Liver (tissue), 3 donors: ENCODE measurements at regions not wholly inside any gene's neighbourhood (a gene's known extent, or its start where the extent isn't known, plus 50 kb on each side); places are given as distances from the start of the nearest gene placed in this dataset.

Source experiments
- FOXA1 ChIP-seq: IDR thresholded peaks from 2 replicates; pipeline ENCODE4 v1.6.1; 2016; ENCODE audit warnings: antibody characterized with exemption
- HNF4A ChIP-seq, 2 donors: conservative IDR thresholded peaks; 2 replicates each; pipeline ENCODE4 v1.6.1; 2016; ENCODE audit warnings: antibody characterized with exemption in 2 of 2, mild to moderate bottlenecking in 2 of 2
- RAD21 ChIP-seq, 2 donors: IDR thresholded peaks; 2 replicates each; pipeline ENCODE4 v1.6.1; 2016; ENCODE audit warnings: antibody characterized with exemption in 2 of 2, mild to moderate bottlenecking in 2 of 2
- YY1 ChIP-seq: IDR thresholded peaks from 2 replicates; pipeline ENCODE4 v1.6.1; 2016; ENCODE audit warnings: antibody characterized with exemption, mild to moderate bottlenecking
- TF ChIP-seq, protein P1 (sequence below): fragments of 150-350 bp; IDR thresholded peaks from 2 replicates; pipeline ENCODE4 v1.5.1; 2017; ENCODE audit warnings: improper control_type of control experiment, low read depth, low read length; ENCODE audit not compliant: missing input control
- TF ChIP-seq, protein P2 (sequence below): IDR thresholded peaks from 2 replicates; pipeline ENCODE4 v1.6.1; 2016; ENCODE audit warnings: antibody characterized with exemption, mild to moderate bottlenecking
- TF ChIP-seq, protein P3 (sequence below): IDR thresholded peaks from 2 replicates; pipeline ENCODE4 v1.6.1; 2016; ENCODE audit warnings: antibody characterized with exemption
- TF ChIP-seq, protein P4 (sequence below): IDR thresholded peaks from 2 replicates; pipeline ENCODE4 v1.6.1; 2016; ENCODE audit warnings: antibody characterized with exemption
- donor health status: healthy.
- donor health status: healthy.

DNA sequence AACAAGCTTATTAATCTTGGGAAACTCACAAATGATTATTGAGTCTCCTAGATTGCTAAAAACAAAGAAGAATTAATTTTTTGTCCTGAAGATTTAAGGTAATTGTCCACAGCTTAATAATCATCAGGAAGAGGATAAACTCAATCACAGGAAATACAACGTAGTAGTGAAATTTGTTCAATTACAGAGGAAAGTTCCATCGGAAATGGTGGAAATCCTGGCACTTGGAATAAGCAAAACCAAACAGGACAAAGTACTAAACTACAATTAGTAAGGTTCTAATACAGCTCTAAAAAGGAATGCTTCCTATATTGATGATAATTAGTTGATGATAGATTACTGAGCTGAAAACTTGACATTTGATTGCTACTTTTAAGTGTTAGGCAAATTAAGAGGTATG is 485.4 kb downstream of the USP25 start:
- TF ChIP-seq, protein P1, sequence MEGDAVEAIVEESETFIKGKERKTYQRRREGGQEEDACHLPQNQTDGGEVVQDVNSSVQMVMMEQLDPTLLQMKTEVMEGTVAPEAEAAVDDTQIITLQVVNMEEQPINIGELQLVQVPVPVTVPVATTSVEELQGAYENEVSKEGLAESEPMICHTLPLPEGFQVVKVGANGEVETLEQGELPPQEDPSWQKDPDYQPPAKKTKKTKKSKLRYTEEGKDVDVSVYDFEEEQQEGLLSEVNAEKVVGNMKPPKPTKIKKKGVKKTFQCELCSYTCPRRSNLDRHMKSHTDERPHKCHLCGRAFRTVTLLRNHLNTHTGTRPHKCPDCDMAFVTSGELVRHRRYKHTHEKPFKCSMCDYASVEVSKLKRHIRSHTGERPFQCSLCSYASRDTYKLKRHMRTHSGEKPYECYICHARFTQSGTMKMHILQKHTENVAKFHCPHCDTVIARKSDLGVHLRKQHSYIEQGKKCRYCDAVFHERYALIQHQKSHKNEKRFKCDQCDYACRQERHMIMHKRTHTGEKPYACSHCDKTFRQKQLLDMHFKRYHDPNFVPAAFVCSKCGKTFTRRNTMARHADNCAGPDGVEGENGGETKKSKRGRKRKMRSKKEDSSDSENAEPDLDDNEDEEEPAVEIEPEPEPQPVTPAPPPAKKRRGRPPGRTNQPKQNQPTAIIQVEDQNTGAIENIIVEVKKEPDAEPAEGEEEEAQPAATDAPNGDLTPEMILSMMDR, result no peak
- TF ChIP-seq RAD21 (IDR thresholded peaks at IDR 0.05) (no peak), FOXA1 (no peak), HNF4A (conservative IDR thresholded peaks at IDR 0.05) (peak; percentile 30 to 43), YY1 (peak; percentile 64)
- TF ChIP-seq, protein P2, sequence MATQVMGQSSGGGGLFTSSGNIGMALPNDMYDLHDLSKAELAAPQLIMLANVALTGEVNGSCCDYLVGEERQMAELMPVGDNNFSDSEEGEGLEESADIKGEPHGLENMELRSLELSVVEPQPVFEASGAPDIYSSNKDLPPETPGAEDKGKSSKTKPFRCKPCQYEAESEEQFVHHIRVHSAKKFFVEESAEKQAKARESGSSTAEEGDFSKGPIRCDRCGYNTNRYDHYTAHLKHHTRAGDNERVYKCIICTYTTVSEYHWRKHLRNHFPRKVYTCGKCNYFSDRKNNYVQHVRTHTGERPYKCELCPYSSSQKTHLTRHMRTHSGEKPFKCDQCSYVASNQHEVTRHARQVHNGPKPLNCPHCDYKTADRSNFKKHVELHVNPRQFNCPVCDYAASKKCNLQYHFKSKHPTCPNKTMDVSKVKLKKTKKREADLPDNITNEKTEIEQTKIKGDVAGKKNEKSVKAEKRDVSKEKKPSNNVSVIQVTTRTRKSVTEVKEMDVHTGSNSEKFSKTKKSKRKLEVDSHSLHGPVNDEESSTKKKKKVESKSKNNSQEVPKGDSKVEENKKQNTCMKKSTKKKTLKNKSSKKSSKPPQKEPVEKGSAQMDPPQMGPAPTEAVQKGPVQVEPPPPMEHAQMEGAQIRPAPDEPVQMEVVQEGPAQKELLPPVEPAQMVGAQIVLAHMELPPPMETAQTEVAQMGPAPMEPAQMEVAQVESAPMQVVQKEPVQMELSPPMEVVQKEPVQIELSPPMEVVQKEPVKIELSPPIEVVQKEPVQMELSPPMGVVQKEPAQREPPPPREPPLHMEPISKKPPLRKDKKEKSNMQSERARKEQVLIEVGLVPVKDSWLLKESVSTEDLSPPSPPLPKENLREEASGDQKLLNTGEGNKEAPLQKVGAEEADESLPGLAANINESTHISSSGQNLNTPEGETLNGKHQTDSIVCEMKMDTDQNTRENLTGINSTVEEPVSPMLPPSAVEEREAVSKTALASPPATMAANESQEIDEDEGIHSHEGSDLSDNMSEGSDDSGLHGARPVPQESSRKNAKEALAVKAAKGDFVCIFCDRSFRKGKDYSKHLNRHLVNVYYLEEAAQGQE, result no peak
- TF ChIP-seq, protein P3, sequence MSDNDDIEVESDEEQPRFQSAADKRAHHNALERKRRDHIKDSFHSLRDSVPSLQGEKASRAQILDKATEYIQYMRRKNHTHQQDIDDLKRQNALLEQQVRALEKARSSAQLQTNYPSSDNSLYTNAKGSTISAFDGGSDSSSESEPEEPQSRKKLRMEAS, result no peak
- TF ChIP-seq, protein P4, sequence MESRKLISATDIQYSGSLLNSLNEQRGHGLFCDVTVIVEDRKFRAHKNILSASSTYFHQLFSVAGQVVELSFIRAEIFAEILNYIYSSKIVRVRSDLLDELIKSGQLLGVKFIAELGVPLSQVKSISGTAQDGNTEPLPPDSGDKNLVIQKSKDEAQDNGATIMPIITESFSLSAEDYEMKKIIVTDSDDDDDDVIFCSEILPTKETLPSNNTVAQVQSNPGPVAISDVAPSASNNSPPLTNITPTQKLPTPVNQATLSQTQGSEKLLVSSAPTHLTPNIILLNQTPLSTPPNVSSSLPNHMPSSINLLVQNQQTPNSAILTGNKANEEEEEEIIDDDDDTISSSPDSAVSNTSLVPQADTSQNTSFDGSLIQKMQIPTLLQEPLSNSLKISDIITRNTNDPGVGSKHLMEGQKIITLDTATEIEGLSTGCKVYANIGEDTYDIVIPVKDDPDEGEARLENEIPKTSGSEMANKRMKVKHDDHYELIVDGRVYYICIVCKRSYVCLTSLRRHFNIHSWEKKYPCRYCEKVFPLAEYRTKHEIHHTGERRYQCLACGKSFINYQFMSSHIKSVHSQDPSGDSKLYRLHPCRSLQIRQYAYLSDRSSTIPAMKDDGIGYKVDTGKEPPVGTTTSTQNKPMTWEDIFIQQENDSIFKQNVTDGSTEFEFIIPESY, result no peak
